Stimulated activated CD4-positive, alpha-beta T cell treated with anti-CD3 and anti-CD28 coated beads, Interleukin-15, amount 100 ng/mL, for 24 hours (primary cell): ENCODE measurements at regions not wholly inside any gene's neighbourhood (a gene's known extent, or its start where the extent isn't known, plus 50 kb on each side); places are given as distances from the start of the nearest gene placed in this dataset.
"Not testable (repeated sequence)": the region's sequence is repeated elsewhere in the genome, so short reads cannot be mapped to it uniquely, and the experiment has no call there.

Source experiments
- DNase-seq: peaks from one replicate; pipeline ENCODE4 v3.0.0-alpha.2; 2020

- DNase-seq: not testable (repeated sequence)
Measured at GRCh38 chr7:153412114-153412823, 639.9 kb upstream of the DPP6 start.

GRCh38 chr7:153412824-153413198 is 639.4 kb upstream of the DPP6 start:
- not testable (repeated sequence) for DNase-seq

DNA sequence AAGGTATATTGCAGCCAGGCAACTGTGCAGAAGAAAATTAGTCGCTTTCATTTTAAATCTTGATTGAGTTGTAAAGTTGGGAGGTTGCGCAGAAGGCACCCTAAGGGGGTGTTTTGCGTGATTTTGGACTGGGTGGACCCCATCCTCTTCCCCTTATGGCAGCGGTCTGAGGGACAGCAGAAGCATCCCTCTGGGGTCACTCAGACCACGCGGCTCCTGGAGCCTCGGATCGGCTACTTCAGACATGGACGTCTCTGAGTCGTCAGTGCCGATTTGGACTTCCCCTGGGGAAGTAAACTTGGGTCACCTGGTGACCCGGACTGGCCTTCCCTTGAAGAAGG is 639.0 kb upstream of the DPP6 start:
- no peak for DNase-seq

GRCh38 chr7:153413540-153414287 is 638.5 kb upstream of the DPP6 start:
- no peak for DNase-seq

DNA sequence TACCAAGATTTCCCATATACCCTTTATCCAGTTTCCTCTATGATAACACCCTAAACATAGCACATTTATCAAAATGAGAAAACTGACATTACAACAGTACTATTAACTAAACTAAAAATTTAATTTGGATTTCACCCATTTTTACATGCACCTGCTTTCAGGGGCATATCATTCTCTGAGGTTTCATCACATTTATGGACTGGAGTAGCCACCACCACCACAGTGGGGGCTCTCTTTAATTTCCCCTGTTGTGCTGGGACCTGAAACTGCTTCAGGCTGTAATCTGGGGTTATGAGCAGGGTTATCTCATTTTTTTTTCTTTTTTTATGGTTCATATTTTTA is 637.9 kb upstream of the DPP6 start:
- no peak for DNase-seq

- no peak for DNase-seq
Measured at GRCh38 chr7:153415632-153416031, 636.6 kb upstream of the DPP6 start.

DNA sequence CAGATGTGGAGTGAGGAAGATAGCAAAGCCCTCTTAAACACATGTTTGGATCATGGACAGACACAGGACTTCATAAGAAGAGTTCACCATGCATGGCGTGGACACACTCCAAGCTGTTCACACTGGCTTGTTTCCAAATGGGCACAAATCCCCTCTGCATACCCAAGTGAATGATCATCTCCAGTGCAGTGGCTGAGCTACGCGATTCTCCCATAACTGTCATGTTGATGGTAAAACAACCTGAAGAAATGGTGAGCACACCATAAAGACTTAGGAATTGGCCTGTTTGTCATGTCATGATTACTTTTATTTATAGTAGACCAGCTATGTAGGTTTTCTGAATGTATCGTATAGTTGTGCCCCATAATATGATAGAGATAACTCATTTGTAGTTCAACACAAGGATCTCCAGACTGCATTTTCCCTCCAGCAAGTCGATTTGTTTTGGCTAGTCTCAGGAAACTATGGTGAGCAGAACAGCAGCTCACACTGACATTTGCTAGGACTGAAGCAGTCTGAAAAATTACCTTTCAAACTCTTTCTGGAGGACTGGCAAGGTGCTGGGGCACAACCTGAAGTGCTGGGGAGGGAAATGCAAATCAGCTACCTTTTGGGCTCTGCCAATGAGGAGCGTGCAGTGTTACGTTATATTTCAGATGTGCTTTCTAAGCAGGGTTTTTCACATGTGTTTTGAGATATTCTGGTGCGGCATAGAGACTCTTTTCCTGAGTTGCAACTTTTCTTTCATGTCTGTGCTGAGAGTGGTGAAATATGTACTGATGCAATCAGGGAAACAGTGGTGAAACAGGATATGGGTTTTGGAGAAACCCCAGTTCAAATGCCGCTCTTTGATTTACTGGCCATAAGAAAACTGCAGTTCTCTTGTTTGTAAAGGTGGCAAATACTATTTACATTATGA is 629.6 kb upstream of the DPP6 start:
- DNase-seq: no peak

GRCh38 chr7:153423210-153423590 is 629.0 kb upstream of the DPP6 start:
- DNase-seq: no peak

GRCh38 chr7:153430931-153431330 is 621.3 kb upstream of the DPP6 start:
- DNase-seq: no peak

DNA sequence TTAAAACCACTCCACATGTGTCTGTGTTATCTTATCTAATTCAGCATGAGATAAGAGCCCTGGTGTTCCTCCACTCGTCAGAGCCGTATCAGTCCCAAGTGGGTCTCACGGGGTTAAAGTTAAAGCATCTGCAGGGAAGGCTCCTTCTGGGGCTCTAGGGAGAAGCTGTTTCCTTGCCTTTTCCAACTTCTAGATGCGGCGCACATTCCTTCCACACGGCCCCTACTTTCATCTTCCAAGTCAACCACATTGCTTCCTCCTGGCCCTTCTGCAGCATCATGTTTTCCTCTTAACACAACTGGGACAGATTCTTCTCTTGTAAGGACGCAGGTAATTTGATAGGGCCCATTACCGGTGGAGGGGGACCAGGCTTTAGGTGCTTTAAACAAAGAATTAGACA is 620.1 kb upstream of the DPP6 start:
- no peak for DNase-seq

- no peak for DNase-seq
Measured at GRCh38 chr7:153433223-153433622, 619.0 kb upstream of the DPP6 start.

DNA sequence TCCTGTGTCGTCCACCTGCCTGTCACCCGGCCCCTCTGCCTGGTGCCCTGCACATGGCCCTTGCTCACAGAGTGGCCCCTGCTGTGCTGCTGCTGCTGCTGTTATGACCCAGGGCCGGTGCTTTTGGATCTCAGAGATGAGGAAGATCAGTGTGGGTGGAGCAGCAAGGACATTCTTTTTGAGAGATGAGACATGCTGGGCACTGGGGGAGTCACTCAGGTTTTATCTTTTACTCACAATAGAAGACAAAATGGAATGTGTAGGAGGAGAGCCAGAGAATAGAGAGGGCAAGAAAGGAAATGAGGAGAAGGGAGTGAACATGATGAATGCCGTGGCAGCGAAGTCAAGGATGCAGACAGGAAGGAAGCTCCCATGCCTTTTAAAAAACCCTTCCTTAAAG is 611.5 kb upstream of the DPP6 start:
- no peak for DNase-seq

DNA sequence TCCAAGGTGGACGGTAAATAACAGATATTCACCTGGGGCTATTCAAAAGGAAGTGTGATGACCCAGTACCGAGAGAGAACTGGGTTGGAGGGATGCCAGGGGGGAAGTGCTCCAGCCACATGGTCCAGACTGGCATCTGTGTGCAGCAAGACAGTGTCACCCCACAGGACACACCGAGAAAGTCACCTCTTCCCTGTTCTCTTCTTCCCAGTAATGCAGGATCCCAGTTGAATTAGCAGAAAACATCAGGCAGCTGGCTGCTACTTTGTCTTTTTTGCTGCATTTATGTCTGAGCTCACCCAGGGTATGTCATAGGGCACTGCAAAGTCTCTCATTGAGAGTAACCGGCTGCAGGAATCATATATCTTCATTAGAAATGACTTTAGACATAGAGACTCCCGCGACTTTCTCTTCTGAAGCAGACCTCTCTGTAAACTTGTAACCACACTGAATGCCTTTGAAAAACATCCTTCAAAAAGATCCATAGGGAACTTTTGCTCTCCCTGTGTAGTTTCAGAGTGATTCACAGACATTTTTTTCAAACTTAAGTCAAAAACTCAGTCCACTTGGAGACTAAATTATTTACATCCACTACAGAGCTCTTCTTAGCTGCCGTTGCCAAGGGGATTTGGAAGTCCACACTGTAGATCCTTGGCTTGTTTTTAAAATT is 609.0 kb upstream of the DPP6 start:
- no peak for DNase-seq

GRCh38 chr7:153444641-153445040 is 607.6 kb upstream of the DPP6 start:
- DNase-seq: no peak

GRCh38 chr7:153445641-153446040 is 606.6 kb upstream of the DPP6 start:
- no peak for DNase-seq

- no peak for DNase-seq
Measured at GRCh38 chr7:153446490-153446889, 605.7 kb upstream of the DPP6 start.

DNA sequence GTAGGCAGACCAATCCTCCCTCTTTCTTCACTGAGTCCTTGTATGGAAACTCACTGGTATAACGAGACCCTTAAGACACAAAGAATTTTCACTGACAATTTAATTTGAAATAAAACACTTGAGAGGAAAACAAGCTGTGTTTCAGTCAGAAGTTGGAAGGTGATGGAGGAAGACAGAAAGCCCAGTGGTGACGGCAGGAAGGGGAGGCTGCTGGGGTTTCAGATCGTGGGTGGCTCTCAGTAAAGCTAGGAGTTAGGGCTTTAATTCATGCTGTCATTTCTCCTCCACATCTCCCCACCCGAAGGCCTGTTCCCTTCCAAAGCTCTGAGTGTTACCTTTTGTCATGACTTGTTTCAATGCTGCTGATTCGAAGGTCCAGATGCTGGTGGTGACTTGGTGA is 605.2 kb upstream of the DPP6 start:
- no peak for DNase-seq

- DNase-seq: no peak
Measured at GRCh38 chr7:153452661-153453060, 599.5 kb upstream of the DPP6 start.

GRCh38 chr7:153454306-153454705 is 597.9 kb upstream of the DPP6 start:
- DNase-seq: no peak

- no peak for DNase-seq
Measured at GRCh38 chr7:153457746-153458145, 594.5 kb upstream of the DPP6 start.

DNA sequence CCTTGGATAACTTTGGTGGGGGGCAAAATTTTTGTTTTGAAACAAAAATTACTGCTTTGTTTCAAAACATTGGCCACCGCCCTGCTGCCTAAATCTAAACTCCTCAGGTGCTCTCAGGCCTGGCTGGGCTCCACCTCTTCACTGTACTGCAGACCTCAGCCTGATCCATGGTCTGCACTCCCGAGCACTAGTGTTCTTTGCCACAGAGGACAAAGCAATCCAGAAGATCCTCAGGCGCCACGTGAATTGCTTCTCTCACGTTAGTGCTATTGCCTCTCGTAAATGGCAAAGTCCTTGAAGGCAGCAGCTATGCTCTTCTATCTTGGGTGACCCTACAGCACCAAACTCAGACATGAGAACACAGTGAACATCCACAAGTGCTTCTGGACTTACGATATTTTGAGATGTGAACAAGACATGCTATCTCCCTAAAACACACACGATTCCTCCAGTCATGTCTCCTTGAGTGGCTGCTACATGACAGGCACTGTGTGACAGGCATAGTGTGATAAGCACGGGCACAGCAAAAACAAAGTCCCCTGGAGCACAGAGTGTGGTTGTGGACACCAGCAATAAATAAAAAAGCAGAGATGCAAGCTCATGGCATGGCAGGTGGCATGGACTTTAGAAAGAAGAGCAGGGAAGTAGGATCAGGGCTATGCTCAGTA is 582.1 kb upstream of the DPP6 start:
- DNase-seq: no peak

DNA sequence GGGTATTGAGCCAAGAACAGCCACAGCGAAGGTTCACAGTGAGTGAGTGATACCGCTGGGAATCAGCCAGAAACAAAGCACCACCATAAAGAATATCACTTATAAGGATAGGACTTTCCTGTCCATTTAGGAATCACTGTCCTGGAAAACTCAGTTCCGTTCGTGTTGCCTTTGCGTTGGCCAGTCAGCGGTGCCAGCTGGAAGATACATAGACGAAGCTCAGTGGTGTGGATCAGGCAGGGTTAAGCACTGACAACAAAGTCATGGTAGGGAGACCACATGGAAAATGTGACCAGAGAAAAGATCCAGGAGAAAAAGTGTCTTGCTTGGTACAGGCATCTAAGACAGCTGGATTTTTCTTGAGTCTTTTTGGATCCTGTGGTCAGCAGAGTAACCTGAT is 579.7 kb upstream of the DPP6 start:
- DNase-seq: no peak

DNA sequence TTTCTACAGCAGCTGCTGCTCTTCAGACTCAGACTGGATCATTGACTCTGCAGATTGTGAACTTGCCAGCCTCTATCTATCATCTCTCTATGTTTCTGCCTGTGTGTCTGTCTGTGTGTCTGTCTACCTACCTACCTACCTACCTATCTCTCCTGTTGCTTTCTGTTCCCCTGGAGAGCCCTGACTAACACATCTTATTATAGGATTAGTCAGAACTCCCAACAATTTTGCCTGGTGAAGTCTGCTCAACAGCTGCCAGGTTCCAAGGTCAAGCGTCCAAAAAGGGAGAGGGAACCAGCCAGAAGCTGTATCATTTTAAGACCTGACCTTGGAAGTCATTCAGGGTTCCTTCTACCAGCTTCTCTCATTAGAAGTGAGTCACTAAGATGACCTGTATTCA is 579.0 kb upstream of the DPP6 start:
- no peak for DNase-seq
